Thyroid gland (tissue), 4 donors: ENCODE measurements at regions not wholly inside any gene's neighbourhood (a gene's known extent, or its start where the extent isn't known, plus 50 kb on each side); places are given as distances from the start of the nearest gene placed in this dataset.

Experiments
- DNase-seq, 2 donors: peaks; one replicate each; pipeline ENCODE4 v3.0.0-alpha.2; 2019
- H3K27ac ChIP-seq, 3 donors: fragments of 200-600 bp; sonication (generic); 1 replicate in 2 of 3; 2 replicates in 1 of 3; pipeline ENCODE4 v1.5.1; 2016 to 2019; ENCODE audit warnings: mild to moderate bottlenecking in 1 of 3, moderate library complexity in 1 of 3
- H3K27me3 ChIP-seq: fragments of 200-600 bp; sonication (generic); one replicate; pipeline ENCODE4 v1.5.1; 2019
- H3K36me3 ChIP-seq, 2 donors: fragments of 200-600 bp; sonication (generic); one replicate each; pipeline ENCODE4 v1.5.1; 2016 to 2019
- H3K4me1 ChIP-seq, 2 donors: fragments of 200-600 bp; sonication (generic); one replicate each; pipeline ENCODE4 v1.5.1; 2017 to 2019
- H3K4me3 ChIP-seq, 3 donors: fragments of 200-600 bp; sonication (generic); replicated peaks in 1 of 3; 1 replicate in 2 of 3; 2 replicates in 1 of 3; pipeline ENCODE4 v1.5.1; 2016; ENCODE audit warnings: mild to moderate bottlenecking in 1 of 3
- H3K9me3 ChIP-seq: fragments of 200-600 bp; sonication (generic); one replicate; pipeline ENCODE4 v1.5.1; 2017
- CTCF ChIP-seq, 6 experiments: fragments of 200-600 bp in 3 of 6; fragments of 450-650 bp in 3 of 6; sonication (generic) in 3 of 6; IDR thresholded peaks; one replicate each; pipeline ENCODE4 v1.5.1; 2016 to 2019; ENCODE audit warnings: antibody characterized with exemption in 6 of 6, mild to moderate bottlenecking in 2 of 6, inconsistent platforms in 1 of 6, moderate library complexity in 1 of 6
- POLR2A ChIP-seq, 2 donors: fragments of 450-650 bp; IDR thresholded peaks; one replicate each; pipeline ENCODE4 v1.6.1; 2017; ENCODE audit warnings: antibody characterized with exemption in 2 of 2, mild to moderate bottlenecking in 2 of 2, moderate library complexity in 1 of 2
- WGBS, 2 donors: methylation state at CpG; one replicate each; pipeline ENCODE4 v1.1.5; 2017; 5-methylcytosine and 5-hydroxymethylcytosine counted together
- intact Hi-C: fragments of 100-400 bp; cut with DNase I; formaldehyde crosslinking; loops from one replicate; pipeline ENCODE4 v1.15.1; 2023

DNA sequence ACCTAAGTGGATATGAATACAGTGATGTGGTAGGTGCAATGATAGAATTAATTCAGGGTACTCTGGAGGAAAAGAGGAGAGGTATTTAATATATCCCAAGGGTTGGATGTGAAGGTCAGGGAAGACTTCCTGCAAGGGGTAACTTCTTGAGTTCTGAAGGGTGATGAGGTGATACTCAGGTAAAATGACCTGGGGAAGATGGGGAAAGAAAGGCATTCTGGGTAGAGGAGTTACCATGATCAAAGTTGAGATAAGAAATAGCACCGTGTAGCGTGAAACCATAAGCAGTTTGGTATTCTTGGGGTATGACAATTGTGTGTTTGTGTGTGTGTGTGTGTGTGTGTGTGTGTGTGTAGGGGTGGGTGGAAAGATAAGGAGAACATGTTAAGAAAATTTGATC, 270.4 kb upstream of the LCORL start:
- 85 to 87% methylated on average over 2 of the region's 2 CpGs for whole genome bisulfite sequencing, 2 donors
- no peaks in the 10 kb centered on the region for H3K36me3 ChIP-seq
- no peak for DNase-seq
- intact Hi-C loops: no loop called here
- H3K27me3 ChIP-seq: no peaks in the 10 kb centered on the region
- no peaks in the 10 kb centered on the region for H3K9me3 ChIP-seq
- H3K4me3 ChIP-seq: no peak overlapping the region
- no peak overlapping the region for H3K27ac ChIP-seq
- TF ChIP-seq POLR2A (IDR thresholded peaks at IDR 0.05): no peak
- H3K4me1 ChIP-seq: no peaks in the 10 kb centered on the region

DNA sequence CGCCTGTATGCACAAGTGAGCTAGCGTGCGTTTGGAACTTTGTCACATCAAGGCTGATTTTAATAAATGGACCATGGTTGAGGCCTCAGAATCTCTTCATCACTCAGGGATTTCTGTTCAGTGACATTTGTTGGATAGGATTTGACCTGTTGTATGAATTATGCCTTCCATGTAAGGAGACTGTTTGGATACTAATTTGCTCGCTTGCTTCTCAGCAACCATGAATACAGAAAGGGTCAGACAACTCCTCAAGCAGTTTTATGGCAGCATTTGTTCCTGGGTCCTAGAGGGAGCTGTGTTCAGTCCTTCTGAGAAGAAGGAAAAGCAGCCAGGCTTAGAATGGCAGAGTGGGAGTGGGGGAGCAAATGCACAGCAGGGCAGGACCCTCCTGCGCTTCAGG, 269.7 kb upstream of the LCORL start:
- no peak overlapping the region for H3K27ac ChIP-seq
- H3K4me3 ChIP-seq: no peak overlapping the region
- 66 to 77% methylated on average over 5 of the region's 5 CpGs for WGBS, 2 donors
- intact Hi-C loops: no loop called here
- no peak for DNase-seq
- no peak for TF ChIP-seq CTCF (IDR thresholded peaks at IDR 0.05)
- TF ChIP-seq POLR2A (IDR thresholded peaks at IDR 0.05): no peak
- no peaks in the 10 kb centered on the region for H3K9me3 ChIP-seq
- H3K4me1 ChIP-seq: no peaks in the 10 kb centered on the region
- no peaks in the 10 kb centered on the region for H3K36me3 ChIP-seq
- no peaks in the 10 kb centered on the region for H3K27me3 ChIP-seq

GRCh38 chr4:18285357-18285756, 263.8 kb upstream of the LCORL start:
- WGBS, 2 donors: 85 to 89% methylated on average over 4 of the region's 4 CpGs
- Histone ChIP-seq H3K9me3 (no peaks in the 10 kb centered on the region), H3K36me3 (no peaks in the 10 kb centered on the region), H3K27ac (no peak overlapping the region), H3K4me3 (no peak overlapping the region), H3K4me1 (no peaks in the 10 kb centered on the region), H3K27me3 (no peaks in the 10 kb centered on the region)
- DNase-seq: no peak
- TF ChIP-seq CTCF (IDR thresholded peaks at IDR 0.05): no peak
- no peak for TF ChIP-seq POLR2A (IDR thresholded peaks at IDR 0.05)
- intact Hi-C loops: no loop called here

GRCh38 chr4:18278244-18278643, 256.7 kb upstream of the LCORL start:
- intact Hi-C loops: no loop called here
- Histone ChIP-seq H3K36me3 (no peaks in the 10 kb centered on the region), H3K4me1 (no peaks in the 10 kb centered on the region), H3K4me3 (no peak overlapping the region), H3K27ac (no peak overlapping the region), H3K9me3 (no peaks in the 10 kb centered on the region), H3K27me3 (no peaks in the 10 kb centered on the region)
- TF ChIP-seq CTCF (IDR thresholded peaks at IDR 0.05): no peak
- TF ChIP-seq POLR2A (IDR thresholded peaks at IDR 0.05): no peak
- DNase-seq: no peak
- WGBS, 2 donors: 75 to 77% methylated on average over 4 of the region's 4 CpGs

- Histone ChIP-seq H3K4me3 (no peak overlapping the region), H3K27ac (no peak overlapping the region), H3K27me3 (no peaks in the 10 kb centered on the region), H3K36me3 (no peaks in the 10 kb centered on the region), H3K4me1 (no peaks in the 10 kb centered on the region), H3K9me3 (no peaks in the 10 kb centered on the region)
- intact Hi-C loops: no loop called here
- DNase-seq: no peak
- no peak for TF ChIP-seq CTCF (IDR thresholded peaks at IDR 0.05)
- TF ChIP-seq POLR2A (IDR thresholded peaks at IDR 0.05): no peak
- 81 to 86% methylated on average over 3 of the region's 3 CpGs for WGBS, 2 donors
Observed at GRCh38 chr4:18262832-18263231, 241.3 kb upstream of the LCORL start.

DNA sequence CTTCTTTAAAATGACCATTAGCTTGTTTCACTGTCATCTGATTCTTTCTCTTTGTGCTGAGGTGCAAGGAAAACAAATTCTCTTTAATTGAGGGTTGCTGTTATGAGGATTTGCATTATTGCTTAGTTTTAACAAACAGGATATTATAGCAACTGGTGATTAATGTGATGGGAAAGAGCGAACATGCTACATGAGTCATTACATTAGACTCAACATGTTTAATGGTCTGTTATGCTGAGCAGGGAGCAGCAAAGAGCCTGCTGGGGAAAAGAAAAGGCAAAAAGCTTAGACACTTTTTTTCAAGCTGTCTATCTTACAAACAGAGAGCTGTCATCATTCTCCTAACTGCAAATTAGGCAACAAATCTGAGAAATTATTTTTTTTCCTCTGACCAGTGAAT, 230.5 kb upstream of the LCORL start:
- TF ChIP-seq POLR2A (IDR thresholded peaks at IDR 0.05) (no peak), CTCF (IDR thresholded peaks at IDR 0.05) (no peak)
- Histone ChIP-seq H3K27ac (no peak overlapping the region), H3K4me3 (no peak overlapping the region), H3K4me1 (no peaks in the 10 kb centered on the region), H3K36me3 (no peaks in the 10 kb centered on the region), H3K27me3 (no peaks in the 10 kb centered on the region), H3K9me3 (no peaks in the 10 kb centered on the region)
- DNase-seq: no peak
- intact Hi-C loops: no loop called here
- 90 to 96% methylated on average over 1 of the region's 1 CpG for WGBS, 2 donors
